WTC11 (cell line): ENCODE measurements at regions not wholly inside any gene's neighbourhood (a gene's known extent, or its start where the extent isn't known, plus 50 kb on each side); places are given as distances from the start of the nearest gene placed in this dataset.

Experiments
- ESRRA ChIP-seq: sonication (generic); formaldehyde crosslinking; IDR thresholded peaks from 2 replicates; pipeline ENCODE4 v1.8.1; 2022; ENCODE audit warnings: mild to moderate bottlenecking, missing genetic modification reagents, borderline replicate concordance
- IRF2 ChIP-seq: sonication (generic); formaldehyde crosslinking; IDR thresholded peaks from 2 replicates; pipeline ENCODE4 v1.8.0; 2022; ENCODE audit warnings: low read depth, missing genetic modification reagents, borderline replicate concordance
- KAT7 ChIP-seq: sonication (generic); formaldehyde crosslinking; IDR thresholded peaks from 2 replicates; pipeline ENCODE4 v1.8.1; 2023; ENCODE audit warnings: missing genetic modification reagents, mild to moderate bottlenecking, borderline replicate concordance
- NR2C2 ChIP-seq: sonication (generic); formaldehyde crosslinking; IDR thresholded peaks from 2 replicates; pipeline ENCODE4 v1.8.0; 2022; ENCODE audit warnings: mild to moderate bottlenecking, missing genetic modification reagents
- NR3C1 ChIP-seq: sonication (generic); formaldehyde crosslinking; conservative IDR thresholded peaks from 2 replicates; pipeline ENCODE4 v1.8.1; 2023; ENCODE audit warnings: low read depth, mild to moderate bottlenecking, missing genetic modification reagents
- ZNF121 ChIP-seq: sonication (generic); formaldehyde crosslinking; IDR thresholded peaks from 2 replicates; pipeline ENCODE4 v1.8.0; 2023; ENCODE audit warnings: missing genetic modification reagents
- TF ChIP-seq, protein P1 (sequence below): fragments of 200-600 bp; IDR thresholded peaks from 2 replicates; pipeline ENCODE4 v1.8.0; 2022; ENCODE audit warnings: antibody characterized with exemption
- TF ChIP-seq, protein P2 (sequence below): sonication (generic); formaldehyde crosslinking; IDR thresholded peaks from 2 replicates; pipeline ENCODE4 v1.8.0; 2022; ENCODE audit warnings: mild to moderate bottlenecking, missing genetic modification reagents
- TF ChIP-seq, protein P3 (sequence below): sonication (generic); formaldehyde crosslinking; IDR thresholded peaks from 2 replicates; pipeline ENCODE4 v1.8.1; 2022; ENCODE audit warnings: missing genetic modification reagents, borderline replicate concordance
- TF ChIP-seq, protein P4 (sequence below): sonication (generic); formaldehyde crosslinking; IDR thresholded peaks from 2 replicates; pipeline ENCODE4 v1.8.1; 2023; ENCODE audit warnings: mild to moderate bottlenecking, missing genetic modification reagents
- TF ChIP-seq, protein P5 (sequence below): sonication (generic); formaldehyde crosslinking; IDR thresholded peaks from 2 replicates; pipeline ENCODE4 v1.8.1; 2022; ENCODE audit warnings: low read depth, mild to moderate bottlenecking, moderate library complexity, missing genetic modification reagents, borderline replicate concordance
- TF ChIP-seq, protein P6 (sequence below): sonication (generic); formaldehyde crosslinking; IDR thresholded peaks from 2 replicates; pipeline ENCODE4 v1.8.1; 2022; ENCODE audit warnings: low read depth, missing genetic modification reagents, borderline replicate concordance
- TF ChIP-seq, protein P7 (sequence below): sonication (generic); formaldehyde crosslinking; IDR thresholded peaks from 2 replicates; pipeline ENCODE4 v1.8.0; 2023; ENCODE audit warnings: missing genetic modification reagents, mild to moderate bottlenecking, borderline replicate concordance

DNA sequence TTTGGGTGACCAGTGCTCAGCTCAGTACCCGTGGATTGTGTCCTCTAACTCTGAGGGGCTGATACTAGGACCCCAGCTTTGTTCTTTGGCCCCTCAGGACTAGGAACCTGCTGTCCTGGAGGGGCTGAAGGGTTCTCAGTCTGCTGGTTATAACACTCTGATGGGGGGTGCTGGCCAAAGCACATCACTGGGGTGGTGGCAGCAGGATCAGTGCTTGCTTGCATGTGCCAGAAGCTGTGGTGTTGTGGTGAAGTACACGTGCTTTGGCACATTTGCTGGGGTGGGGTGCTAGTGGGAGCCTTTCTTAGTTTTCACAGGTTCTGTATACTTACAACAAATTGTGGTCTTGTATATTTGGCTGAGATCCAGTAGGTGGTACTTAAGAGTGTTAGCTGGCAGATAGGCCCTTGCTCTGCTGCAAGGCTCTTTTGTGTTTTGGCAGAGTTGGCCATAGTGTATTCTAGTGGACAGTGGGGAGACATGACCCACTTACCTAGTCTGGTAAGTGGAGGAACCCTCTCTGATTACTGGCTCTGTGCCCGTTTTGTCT is 344.3 kb downstream of the EDEM1 start:
- TF ChIP-seq NR3C1, result no peak
- TF ChIP-seq, protein P1, sequence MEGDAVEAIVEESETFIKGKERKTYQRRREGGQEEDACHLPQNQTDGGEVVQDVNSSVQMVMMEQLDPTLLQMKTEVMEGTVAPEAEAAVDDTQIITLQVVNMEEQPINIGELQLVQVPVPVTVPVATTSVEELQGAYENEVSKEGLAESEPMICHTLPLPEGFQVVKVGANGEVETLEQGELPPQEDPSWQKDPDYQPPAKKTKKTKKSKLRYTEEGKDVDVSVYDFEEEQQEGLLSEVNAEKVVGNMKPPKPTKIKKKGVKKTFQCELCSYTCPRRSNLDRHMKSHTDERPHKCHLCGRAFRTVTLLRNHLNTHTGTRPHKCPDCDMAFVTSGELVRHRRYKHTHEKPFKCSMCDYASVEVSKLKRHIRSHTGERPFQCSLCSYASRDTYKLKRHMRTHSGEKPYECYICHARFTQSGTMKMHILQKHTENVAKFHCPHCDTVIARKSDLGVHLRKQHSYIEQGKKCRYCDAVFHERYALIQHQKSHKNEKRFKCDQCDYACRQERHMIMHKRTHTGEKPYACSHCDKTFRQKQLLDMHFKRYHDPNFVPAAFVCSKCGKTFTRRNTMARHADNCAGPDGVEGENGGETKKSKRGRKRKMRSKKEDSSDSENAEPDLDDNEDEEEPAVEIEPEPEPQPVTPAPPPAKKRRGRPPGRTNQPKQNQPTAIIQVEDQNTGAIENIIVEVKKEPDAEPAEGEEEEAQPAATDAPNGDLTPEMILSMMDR, result no peak
- no peak for TF ChIP-seq NR2C2 (CRISPR knock-in tag)
- no peak for TF ChIP-seq ZNF121 (CRISPR knock-in tag)
- TF ChIP-seq, protein P2, sequence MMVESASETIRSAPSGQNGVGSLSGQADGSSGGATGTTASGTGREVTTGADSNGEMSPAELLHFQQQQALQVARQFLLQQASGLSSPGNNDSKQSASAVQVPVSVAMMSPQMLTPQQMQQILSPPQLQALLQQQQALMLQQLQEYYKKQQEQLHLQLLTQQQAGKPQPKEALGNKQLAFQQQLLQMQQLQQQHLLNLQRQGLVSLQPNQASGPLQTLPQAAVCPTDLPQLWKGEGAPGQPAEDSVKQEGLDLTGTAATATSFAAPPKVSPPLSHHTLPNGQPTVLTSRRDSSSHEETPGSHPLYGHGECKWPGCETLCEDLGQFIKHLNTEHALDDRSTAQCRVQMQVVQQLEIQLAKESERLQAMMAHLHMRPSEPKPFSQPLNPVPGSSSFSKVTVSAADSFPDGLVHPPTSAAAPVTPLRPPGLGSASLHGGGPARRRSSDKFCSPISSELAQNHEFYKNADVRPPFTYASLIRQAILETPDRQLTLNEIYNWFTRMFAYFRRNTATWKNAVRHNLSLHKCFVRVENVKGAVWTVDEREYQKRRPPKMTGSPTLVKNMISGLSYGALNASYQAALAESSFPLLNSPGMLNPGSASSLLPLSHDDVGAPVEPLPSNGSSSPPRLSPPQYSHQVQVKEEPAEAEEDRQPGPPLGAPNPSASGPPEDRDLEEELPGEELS (CRISPR knock-in tag), result no peak
- TF ChIP-seq, protein P3, sequence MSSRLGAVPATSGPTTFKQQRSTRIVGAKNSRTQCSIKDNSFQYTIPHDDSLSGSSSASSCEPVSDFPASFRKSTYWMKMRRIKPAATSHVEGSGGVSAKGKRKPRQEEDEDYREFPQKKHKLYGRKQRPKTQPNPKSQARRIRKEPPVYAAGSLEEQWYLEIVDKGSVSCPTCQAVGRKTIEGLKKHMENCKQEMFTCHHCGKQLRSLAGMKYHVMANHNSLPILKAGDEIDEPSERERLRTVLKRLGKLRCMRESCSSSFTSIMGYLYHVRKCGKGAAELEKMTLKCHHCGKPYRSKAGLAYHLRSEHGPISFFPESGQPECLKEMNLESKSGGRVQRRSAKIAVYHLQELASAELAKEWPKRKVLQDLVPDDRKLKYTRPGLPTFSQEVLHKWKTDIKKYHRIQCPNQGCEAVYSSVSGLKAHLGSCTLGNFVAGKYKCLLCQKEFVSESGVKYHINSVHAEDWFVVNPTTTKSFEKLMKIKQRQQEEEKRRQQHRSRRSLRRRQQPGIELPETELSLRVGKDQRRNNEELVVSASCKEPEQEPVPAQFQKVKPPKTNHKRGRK (CRISPR knock-in tag), result no peak
- TF ChIP-seq KAT7 (CRISPR knock-in tag), result no peak
- TF ChIP-seq ESRRA (CRISPR knock-in tag), result no peak
- TF ChIP-seq, protein P4, sequence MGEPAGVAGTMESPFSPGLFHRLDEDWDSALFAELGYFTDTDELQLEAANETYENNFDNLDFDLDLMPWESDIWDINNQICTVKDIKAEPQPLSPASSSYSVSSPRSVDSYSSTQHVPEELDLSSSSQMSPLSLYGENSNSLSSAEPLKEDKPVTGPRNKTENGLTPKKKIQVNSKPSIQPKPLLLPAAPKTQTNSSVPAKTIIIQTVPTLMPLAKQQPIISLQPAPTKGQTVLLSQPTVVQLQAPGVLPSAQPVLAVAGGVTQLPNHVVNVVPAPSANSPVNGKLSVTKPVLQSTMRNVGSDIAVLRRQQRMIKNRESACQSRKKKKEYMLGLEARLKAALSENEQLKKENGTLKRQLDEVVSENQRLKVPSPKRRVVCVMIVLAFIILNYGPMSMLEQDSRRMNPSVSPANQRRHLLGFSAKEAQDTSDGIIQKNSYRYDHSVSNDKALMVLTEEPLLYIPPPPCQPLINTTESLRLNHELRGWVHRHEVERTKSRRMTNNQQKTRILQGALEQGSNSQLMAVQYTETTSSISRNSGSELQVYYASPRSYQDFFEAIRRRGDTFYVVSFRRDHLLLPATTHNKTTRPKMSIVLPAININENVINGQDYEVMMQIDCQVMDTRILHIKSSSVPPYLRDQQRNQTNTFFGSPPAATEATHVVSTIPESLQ (CRISPR knock-in tag), result no peak
- TF ChIP-seq IRF2 (CRISPR knock-in tag), result no peak
- TF ChIP-seq, protein P5, sequence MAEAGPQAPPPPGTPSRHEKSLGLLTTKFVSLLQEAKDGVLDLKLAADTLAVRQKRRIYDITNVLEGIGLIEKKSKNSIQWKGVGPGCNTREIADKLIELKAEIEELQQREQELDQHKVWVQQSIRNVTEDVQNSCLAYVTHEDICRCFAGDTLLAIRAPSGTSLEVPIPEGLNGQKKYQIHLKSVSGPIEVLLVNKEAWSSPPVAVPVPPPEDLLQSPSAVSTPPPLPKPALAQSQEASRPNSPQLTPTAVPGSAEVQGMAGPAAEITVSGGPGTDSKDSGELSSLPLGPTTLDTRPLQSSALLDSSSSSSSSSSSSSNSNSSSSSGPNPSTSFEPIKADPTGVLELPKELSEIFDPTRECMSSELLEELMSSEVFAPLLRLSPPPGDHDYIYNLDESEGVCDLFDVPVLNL, result no peak
- TF ChIP-seq, protein P6, sequence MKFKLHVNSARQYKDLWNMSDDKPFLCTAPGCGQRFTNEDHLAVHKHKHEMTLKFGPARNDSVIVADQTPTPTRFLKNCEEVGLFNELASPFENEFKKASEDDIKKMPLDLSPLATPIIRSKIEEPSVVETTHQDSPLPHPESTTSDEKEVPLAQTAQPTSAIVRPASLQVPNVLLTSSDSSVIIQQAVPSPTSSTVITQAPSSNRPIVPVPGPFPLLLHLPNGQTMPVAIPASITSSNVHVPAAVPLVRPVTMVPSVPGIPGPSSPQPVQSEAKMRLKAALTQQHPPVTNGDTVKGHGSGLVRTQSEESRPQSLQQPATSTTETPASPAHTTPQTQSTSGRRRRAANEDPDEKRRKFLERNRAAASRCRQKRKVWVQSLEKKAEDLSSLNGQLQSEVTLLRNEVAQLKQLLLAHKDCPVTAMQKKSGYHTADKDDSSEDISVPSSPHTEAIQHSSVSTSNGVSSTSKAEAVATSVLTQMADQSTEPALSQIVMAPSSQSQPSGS (CRISPR knock-in tag), result no peak
- TF ChIP-seq, protein P7, sequence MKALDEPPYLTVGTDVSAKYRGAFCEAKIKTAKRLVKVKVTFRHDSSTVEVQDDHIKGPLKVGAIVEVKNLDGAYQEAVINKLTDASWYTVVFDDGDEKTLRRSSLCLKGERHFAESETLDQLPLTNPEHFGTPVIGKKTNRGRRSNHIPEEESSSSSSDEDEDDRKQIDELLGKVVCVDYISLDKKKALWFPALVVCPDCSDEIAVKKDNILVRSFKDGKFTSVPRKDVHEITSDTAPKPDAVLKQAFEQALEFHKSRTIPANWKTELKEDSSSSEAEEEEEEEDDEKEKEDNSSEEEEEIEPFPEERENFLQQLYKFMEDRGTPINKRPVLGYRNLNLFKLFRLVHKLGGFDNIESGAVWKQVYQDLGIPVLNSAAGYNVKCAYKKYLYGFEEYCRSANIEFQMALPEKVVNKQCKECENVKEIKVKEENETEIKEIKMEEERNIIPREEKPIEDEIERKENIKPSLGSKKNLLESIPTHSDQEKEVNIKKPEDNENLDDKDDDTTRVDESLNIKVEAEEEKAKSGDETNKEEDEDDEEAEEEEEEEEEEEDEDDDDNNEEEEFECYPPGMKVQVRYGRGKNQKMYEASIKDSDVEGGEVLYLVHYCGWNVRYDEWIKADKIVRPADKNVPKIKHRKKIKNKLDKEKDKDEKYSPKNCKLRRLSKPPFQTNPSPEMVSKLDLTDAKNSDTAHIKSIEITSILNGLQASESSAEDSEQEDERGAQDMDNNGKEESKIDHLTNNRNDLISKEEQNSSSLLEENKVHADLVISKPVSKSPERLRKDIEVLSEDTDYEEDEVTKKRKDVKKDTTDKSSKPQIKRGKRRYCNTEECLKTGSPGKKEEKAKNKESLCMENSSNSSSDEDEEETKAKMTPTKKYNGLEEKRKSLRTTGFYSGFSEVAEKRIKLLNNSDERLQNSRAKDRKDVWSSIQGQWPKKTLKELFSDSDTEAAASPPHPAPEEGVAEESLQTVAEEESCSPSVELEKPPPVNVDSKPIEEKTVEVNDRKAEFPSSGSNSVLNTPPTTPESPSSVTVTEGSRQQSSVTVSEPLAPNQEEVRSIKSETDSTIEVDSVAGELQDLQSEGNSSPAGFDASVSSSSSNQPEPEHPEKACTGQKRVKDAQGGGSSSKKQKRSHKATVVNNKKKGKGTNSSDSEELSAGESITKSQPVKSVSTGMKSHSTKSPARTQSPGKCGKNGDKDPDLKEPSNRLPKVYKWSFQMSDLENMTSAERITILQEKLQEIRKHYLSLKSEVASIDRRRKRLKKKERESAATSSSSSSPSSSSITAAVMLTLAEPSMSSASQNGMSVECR (CRISPR knock-in tag), result no peak
